ENCODE measurements at regions not wholly inside any gene's neighbourhood (a gene's known extent, or its start where the extent isn't known, plus 50 kb on each side); places are given as distances from the start of the nearest gene placed in this dataset.

DNA sequence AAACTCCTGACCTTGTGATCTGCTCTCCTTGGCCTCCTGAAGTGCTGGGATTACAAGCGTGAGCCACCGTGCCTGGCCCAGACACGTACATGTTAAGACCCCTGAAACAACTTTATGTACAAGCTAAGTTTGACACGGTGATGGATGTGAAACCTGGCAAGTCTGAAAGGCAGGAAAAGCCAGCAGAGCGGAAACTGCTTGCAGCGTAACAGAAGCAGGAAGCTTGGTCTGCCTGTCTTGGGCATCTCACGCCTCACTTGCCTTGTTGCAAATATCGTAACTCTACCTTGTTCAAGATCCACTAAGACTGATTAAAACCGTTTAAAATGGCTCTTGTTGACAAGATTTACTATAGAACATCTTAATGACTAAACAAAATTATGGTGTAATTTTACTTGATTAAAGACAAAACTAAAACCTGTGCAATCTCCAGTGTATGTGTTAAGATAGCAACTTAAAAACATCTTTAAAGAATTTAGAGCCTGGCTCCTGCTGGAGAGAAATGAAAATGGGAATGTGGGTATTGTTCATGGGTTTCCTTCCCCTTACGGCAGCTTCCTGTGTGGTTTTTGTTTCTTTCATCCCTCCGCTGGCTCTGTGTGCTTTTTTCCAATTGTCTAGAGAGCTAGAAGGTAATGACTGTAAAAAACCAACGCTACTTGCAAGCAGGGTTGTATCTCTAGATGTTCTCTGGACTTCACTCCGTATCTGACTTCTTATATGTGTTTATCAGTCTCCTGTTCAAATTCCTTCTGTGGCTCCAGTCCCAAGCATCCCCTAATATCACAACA, 477.6 kb downstream of the XYLT1 start:
- Mint-ChIP-seq H3K27me3 (ENCODE audit: unreplicated experiment) (peaks cover 1% of the 10 kb centered on the region), H3K4me1 (ENCODE audit: low read depth, unreplicated experiment) (no peaks in the 10 kb centered on the region), H3K9me3 (ENCODE audit: unreplicated experiment) (peaks cover 5% of the 10 kb centered on the region), H3K36me3 (ENCODE audit: unreplicated experiment) (no peaks in the 10 kb centered on the region), H3K27ac (ENCODE audit: unreplicated experiment) (no peak overlapping the region), H3K4me3 (ENCODE audit: unreplicated experiment) (no peak overlapping the region)
- TF ChIP-seq, protein P1, sequence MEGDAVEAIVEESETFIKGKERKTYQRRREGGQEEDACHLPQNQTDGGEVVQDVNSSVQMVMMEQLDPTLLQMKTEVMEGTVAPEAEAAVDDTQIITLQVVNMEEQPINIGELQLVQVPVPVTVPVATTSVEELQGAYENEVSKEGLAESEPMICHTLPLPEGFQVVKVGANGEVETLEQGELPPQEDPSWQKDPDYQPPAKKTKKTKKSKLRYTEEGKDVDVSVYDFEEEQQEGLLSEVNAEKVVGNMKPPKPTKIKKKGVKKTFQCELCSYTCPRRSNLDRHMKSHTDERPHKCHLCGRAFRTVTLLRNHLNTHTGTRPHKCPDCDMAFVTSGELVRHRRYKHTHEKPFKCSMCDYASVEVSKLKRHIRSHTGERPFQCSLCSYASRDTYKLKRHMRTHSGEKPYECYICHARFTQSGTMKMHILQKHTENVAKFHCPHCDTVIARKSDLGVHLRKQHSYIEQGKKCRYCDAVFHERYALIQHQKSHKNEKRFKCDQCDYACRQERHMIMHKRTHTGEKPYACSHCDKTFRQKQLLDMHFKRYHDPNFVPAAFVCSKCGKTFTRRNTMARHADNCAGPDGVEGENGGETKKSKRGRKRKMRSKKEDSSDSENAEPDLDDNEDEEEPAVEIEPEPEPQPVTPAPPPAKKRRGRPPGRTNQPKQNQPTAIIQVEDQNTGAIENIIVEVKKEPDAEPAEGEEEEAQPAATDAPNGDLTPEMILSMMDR (IDR thresholded peaks at IDR 0.05; ENCODE audit: partially characterized antibody, unreplicated experiment), result no peak
- DNase-seq, result no peak

DNA sequence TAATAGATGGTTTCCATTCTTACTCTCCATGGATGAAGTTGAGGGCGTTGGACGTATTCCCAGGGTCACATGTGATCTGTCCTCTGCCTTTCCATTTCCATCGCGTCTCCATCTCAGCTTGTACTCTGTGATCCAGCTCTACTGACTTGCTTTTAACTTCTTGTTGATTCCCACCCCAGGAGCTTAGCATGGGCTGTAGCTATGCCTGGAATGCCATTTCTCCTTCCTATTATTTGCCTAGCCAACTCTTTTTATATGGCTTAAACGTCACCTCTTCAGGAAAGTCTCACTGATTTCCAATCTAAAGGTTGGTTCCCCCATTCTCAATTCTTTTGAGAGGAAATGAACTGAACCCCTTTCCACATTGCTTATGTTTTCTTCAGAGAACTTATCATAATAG, 475.9 kb downstream of the XYLT1 start:
- TF ChIP-seq, protein P1 (IDR thresholded peaks at IDR 0.05; ENCODE audit: partially characterized antibody, unreplicated experiment), result no peak
- Mint-ChIP-seq H3K27ac (ENCODE audit: unreplicated experiment) (no peak overlapping the region), H3K27me3 (ENCODE audit: unreplicated experiment) (peaks cover 3% of the 10 kb centered on the region), H3K4me3 (ENCODE audit: unreplicated experiment) (no peak overlapping the region), H3K36me3 (ENCODE audit: unreplicated experiment) (no peaks in the 10 kb centered on the region), H3K4me1 (ENCODE audit: low read depth, unreplicated experiment) (no peaks in the 10 kb centered on the region), H3K9me3 (ENCODE audit: unreplicated experiment) (peaks cover 5% of the 10 kb centered on the region)
- no peak for DNase-seq

DNA sequence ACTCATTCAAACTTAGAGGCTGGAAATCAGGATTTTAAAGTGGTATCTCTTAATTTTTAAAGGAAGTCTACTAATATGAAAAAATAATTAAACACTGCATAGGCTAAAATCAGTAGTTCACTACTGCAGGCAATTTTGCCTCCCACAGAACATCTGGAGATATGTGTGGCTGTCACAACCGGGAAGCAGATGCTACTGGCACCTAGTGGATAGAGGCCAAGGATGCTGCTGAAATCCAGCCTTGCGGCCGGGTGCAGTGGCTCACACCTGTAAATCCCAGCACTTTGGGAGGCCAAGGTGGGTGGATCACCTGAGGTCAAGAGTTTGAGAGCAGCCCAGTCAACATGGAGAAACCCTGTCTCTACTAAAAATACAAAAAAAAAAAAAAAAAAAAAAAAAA, 473.9 kb downstream of the XYLT1 start:
- Mint-ChIP-seq H3K27me3 (ENCODE audit: unreplicated experiment) (peaks cover 3% of the 10 kb centered on the region), H3K4me1 (ENCODE audit: low read depth, unreplicated experiment) (no peaks in the 10 kb centered on the region), H3K9me3 (ENCODE audit: unreplicated experiment) (peaks cover 2% of the 10 kb centered on the region), H3K27ac (ENCODE audit: unreplicated experiment) (no peak overlapping the region), H3K36me3 (ENCODE audit: unreplicated experiment) (no peaks in the 10 kb centered on the region), H3K4me3 (ENCODE audit: unreplicated experiment) (no peak overlapping the region)
- no peak for DNase-seq
- TF ChIP-seq, protein P1 (IDR thresholded peaks at IDR 0.05; ENCODE audit: partially characterized antibody, unreplicated experiment), result no peak

DNA sequence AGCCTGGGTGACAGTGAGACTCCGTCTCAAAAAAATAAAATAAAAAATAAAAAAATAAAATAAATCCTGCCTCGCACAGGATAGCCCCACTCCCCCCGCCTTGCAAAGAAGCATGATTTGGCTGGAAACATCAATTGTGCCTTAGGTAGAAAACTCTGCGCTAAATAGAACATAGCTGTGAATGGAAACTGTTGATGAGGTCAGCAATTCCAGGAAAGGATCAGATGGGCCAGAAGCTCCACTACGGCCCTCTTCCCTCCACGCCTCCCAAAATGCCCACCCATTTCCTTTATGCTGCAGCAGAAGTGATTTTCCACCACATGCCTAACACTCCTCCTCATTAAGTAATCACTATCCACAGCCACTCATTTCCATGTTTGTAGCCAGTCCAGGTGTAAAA, 473.4 kb downstream of the XYLT1 start:
- Mint-ChIP-seq H3K4me3 (ENCODE audit: unreplicated experiment) (no peak overlapping the region), H3K36me3 (ENCODE audit: unreplicated experiment) (no peaks in the 10 kb centered on the region), H3K27me3 (ENCODE audit: unreplicated experiment) (peaks cover 3% of the 10 kb centered on the region), H3K27ac (ENCODE audit: unreplicated experiment) (no peak overlapping the region), H3K9me3 (ENCODE audit: unreplicated experiment) (peaks cover 2% of the 10 kb centered on the region), H3K4me1 (ENCODE audit: low read depth, unreplicated experiment) (no peaks in the 10 kb centered on the region)
- DNase-seq, result no peak
- TF ChIP-seq, protein P1 (IDR thresholded peaks at IDR 0.05; ENCODE audit: partially characterized antibody, unreplicated experiment), result no peak

DNA sequence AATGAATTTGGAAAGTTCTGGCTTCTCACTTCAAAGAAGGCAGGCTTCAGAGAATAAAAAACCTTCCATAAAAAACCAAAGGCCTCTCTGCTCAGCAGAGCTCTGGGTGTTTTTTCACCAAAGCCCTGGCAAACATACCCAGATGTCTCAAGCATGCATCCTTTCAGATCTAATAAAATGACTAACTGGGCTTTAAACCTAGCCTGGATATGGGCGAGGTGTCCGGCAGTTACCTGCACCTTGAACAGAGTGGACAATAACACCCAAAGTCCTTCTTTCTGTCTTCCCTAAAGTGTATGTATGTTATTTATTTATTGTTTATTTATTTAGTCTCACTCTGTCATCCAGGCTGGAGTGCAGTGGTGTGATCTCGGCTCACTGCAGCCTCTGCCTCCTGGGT, 469.3 kb downstream of the XYLT1 start:
- H3K27ac Mint-ChIP-seq (ENCODE audit: unreplicated experiment), result no peak overlapping the region
- no peaks in the 10 kb centered on the region for H3K4me1 Mint-ChIP-seq (ENCODE audit: low read depth, unreplicated experiment)
- peaks cover 4% of the 10 kb centered on the region for H3K36me3 Mint-ChIP-seq (ENCODE audit: unreplicated experiment)
- TF ChIP-seq, protein P1 (IDR thresholded peaks at IDR 0.05; ENCODE audit: partially characterized antibody, unreplicated experiment), result no peak
- H3K27me3 Mint-ChIP-seq (ENCODE audit: unreplicated experiment), result peaks cover 1% of the 10 kb centered on the region
- no peak overlapping the region for H3K4me3 Mint-ChIP-seq (ENCODE audit: unreplicated experiment)
- DNase-seq, result no peak
- peaks cover 2% of the 10 kb centered on the region for H3K9me3 Mint-ChIP-seq (ENCODE audit: unreplicated experiment)
